Right lobe of liver (tissue), 4 donors: ENCODE measurements at regions not wholly inside any gene's neighbourhood (a gene's known extent, or its start where the extent isn't known, plus 50 kb on each side); places are given as distances from the start of the nearest gene placed in this dataset.

Experiments used
- POLR2A ChIP-seq: fragments of 450-650 bp; IDR thresholded peaks from one replicate; pipeline ENCODE4 v1.6.1; 2017; ENCODE audit warnings: antibody characterized with exemption, mild to moderate bottlenecking
- TF ChIP-seq, protein P1 (sequence below), 4 donors: fragments of 200-600 bp in 3 of 4; fragments of 450-650 bp in 1 of 4; IDR thresholded peaks; one replicate each; pipeline versions ENCODE4 v1.5.1 to v1.8.0; 2016 to 2022; ENCODE audit warnings: antibody characterized with exemption in 4 of 4, mild to moderate bottlenecking in 2 of 4
- donor health status: DM: no; HTN: no; CAD: no.
- donor health status: DM: no; HTN: no; CAD: no.
- donor health status: DM: no; HTN: yes; CAD: no.

DNA sequence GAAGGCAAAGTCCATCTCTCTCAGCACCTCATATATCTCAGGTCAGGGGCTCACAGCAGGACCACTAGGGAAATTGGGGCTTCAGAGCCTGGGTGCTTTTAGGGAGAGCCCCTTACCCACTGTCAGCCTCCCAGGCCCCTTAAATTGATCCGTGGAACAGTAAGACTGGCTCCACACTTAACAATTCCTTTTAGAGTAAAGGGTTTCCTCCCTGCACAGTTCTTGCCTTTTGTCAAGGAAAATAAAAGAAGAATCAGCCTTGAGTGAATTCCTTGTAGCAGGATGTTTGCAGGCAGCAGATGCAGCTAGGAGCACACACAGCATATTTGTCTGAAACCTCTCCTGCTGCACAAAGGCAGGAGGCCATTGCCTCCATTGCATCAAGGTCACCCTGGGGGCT is 184.9 kb downstream of the SEC16B start:
- TF ChIP-seq, protein P1, sequence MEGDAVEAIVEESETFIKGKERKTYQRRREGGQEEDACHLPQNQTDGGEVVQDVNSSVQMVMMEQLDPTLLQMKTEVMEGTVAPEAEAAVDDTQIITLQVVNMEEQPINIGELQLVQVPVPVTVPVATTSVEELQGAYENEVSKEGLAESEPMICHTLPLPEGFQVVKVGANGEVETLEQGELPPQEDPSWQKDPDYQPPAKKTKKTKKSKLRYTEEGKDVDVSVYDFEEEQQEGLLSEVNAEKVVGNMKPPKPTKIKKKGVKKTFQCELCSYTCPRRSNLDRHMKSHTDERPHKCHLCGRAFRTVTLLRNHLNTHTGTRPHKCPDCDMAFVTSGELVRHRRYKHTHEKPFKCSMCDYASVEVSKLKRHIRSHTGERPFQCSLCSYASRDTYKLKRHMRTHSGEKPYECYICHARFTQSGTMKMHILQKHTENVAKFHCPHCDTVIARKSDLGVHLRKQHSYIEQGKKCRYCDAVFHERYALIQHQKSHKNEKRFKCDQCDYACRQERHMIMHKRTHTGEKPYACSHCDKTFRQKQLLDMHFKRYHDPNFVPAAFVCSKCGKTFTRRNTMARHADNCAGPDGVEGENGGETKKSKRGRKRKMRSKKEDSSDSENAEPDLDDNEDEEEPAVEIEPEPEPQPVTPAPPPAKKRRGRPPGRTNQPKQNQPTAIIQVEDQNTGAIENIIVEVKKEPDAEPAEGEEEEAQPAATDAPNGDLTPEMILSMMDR (IDR thresholded peaks at IDR 0.05): no peak
- no peak for TF ChIP-seq POLR2A
